H1 (cell line): ENCODE measurements at regions not wholly inside any gene's neighbourhood (a gene's known extent, or its start where the extent isn't known, plus 50 kb on each side); places are given as distances from the start of the nearest gene placed in this dataset.

Experiments used
- JUND ChIP-seq: IDR thresholded peaks from 2 replicates; pipeline ENCODE4 v1.6.1; 2011; ENCODE audit warnings: mild to moderate bottlenecking, improper control_type of control experiment, low read length
- TCF12 ChIP-seq: IDR thresholded peaks from 2 replicates; pipeline ENCODE4 v1.6.1; 2011; ENCODE audit warnings: low read depth, mild to moderate bottlenecking, low read length
- TF ChIP-seq, protein P1 (sequence below): fragments of 300-600 bp; sonication (generic); IDR thresholded peaks from 2 replicates; pipeline ENCODE4 v1.7.1; 2012; ENCODE audit warnings: low read length, moderate library complexity, mild to moderate bottlenecking, inconsistent platforms; ENCODE audit not compliant: insufficient replicate concordance

- TF ChIP-seq, protein P1, sequence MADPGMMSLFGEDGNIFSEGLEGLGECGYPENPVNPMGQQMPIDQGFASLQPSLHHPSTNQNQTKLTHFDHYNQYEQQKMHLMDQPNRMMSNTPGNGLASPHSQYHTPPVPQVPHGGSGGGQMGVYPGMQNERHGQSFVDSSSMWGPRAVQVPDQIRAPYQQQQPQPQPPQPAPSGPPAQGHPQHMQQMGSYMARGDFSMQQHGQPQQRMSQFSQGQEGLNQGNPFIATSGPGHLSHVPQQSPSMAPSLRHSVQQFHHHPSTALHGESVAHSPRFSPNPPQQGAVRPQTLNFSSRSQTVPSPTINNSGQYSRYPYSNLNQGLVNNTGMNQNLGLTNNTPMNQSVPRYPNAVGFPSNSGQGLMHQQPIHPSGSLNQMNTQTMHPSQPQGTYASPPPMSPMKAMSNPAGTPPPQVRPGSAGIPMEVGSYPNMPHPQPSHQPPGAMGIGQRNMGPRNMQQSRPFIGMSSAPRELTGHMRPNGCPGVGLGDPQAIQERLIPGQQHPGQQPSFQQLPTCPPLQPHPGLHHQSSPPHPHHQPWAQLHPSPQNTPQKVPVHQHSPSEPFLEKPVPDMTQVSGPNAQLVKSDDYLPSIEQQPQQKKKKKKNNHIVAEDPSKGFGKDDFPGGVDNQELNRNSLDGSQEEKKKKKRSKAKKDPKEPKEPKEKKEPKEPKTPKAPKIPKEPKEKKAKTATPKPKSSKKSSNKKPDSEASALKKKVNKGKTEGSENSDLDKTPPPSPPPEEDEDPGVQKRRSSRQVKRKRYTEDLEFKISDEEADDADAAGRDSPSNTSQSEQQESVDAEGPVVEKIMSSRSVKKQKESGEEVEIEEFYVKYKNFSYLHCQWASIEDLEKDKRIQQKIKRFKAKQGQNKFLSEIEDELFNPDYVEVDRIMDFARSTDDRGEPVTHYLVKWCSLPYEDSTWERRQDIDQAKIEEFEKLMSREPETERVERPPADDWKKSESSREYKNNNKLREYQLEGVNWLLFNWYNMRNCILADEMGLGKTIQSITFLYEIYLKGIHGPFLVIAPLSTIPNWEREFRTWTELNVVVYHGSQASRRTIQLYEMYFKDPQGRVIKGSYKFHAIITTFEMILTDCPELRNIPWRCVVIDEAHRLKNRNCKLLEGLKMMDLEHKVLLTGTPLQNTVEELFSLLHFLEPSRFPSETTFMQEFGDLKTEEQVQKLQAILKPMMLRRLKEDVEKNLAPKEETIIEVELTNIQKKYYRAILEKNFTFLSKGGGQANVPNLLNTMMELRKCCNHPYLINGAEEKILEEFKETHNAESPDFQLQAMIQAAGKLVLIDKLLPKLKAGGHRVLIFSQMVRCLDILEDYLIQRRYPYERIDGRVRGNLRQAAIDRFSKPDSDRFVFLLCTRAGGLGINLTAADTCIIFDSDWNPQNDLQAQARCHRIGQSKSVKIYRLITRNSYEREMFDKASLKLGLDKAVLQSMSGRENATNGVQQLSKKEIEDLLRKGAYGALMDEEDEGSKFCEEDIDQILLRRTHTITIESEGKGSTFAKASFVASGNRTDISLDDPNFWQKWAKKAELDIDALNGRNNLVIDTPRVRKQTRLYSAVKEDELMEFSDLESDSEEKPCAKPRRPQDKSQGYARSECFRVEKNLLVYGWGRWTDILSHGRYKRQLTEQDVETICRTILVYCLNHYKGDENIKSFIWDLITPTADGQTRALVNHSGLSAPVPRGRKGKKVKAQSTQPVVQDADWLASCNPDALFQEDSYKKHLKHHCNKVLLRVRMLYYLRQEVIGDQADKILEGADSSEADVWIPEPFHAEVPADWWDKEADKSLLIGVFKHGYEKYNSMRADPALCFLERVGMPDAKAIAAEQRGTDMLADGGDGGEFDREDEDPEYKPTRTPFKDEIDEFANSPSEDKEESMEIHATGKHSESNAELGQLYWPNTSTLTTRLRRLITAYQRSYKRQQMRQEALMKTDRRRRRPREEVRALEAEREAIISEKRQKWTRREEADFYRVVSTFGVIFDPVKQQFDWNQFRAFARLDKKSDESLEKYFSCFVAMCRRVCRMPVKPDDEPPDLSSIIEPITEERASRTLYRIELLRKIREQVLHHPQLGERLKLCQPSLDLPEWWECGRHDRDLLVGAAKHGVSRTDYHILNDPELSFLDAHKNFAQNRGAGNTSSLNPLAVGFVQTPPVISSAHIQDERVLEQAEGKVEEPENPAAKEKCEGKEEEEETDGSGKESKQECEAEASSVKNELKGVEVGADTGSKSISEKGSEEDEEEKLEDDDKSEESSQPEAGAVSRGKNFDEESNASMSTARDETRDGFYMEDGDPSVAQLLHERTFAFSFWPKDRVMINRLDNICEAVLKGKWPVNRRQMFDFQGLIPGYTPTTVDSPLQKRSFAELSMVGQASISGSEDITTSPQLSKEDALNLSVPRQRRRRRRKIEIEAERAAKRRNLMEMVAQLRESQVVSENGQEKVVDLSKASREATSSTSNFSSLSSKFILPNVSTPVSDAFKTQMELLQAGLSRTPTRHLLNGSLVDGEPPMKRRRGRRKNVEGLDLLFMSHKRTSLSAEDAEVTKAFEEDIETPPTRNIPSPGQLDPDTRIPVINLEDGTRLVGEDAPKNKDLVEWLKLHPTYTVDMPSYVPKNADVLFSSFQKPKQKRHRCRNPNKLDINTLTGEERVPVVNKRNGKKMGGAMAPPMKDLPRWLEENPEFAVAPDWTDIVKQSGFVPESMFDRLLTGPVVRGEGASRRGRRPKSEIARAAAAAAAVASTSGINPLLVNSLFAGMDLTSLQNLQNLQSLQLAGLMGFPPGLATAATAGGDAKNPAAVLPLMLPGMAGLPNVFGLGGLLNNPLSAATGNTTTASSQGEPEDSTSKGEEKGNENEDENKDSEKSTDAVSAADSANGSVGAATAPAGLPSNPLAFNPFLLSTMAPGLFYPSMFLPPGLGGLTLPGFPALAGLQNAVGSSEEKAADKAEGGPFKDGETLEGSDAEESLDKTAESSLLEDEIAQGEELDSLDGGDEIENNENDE = no peak
- TF ChIP-seq TCF12 (no peak), JUND (no peak)
These were observed 649.6 kb upstream of the SETBP1 start (continued) for GRCh38 chr18:44031063-44031462.
